ENCODE measurements at regions not wholly inside any gene's neighbourhood (a gene's known extent, or its start where the extent isn't known, plus 50 kb on each side); places are given as distances from the start of the nearest gene placed in this dataset.

GRCh38 chr7:97541188-97541587 is 190.7 kb upstream of the TAC1 start:
- Histone ChIP-seq H3K27ac (no peak overlapping the region), H3K27me3 (no peaks in the 10 kb centered on the region), H3K4me1 (no peaks in the 10 kb centered on the region), H3K9me3 (peaks cover 0 to 30% (median 0%) of the 10 kb centered on the region in 11 donors), H3K4me3 (no peak overlapping the region), H3K36me3 (no peaks in the 10 kb centered on the region)
- no peak for ATAC-seq
- intact Hi-C loops (cut with DNase I) = no loop called here
- 91 to 92% methylated on average over 14 of the region's 14 CpGs for WGBS, 2 donors
- DNase-seq = no peak
- TF ChIP-seq CTCF (IDR thresholded peaks at IDR 0.05) = no peak

GRCh38 chr7:97555857-97556421 is 175.9 kb upstream of the TAC1 start:
- Histone ChIP-seq H3K4me1 (no peaks in the 10 kb centered on the region), H3K4me3 (no peak overlapping the region), H3K27me3 (no peaks in the 10 kb centered on the region), H3K36me3 (no peaks in the 10 kb centered on the region), H3K9me3 (peaks cover 0 to 26% (median 4%) of the 10 kb centered on the region in 11 donors), H3K27ac (no peak overlapping the region)
- TF ChIP-seq CTCF (IDR thresholded peaks at IDR 0.05) = no peak
- DNase-seq (no peak), ATAC-seq (no peak)
- intact Hi-C loops (cut with DNase I) = no loop called here
- WGBS, 2 donors = 81 to 89% methylated on average over 8 of the region's 8 CpGs

GRCh38 chr7:97565665-97566064 is 166.2 kb upstream of the TAC1 start:
- H3K4me1 ChIP-seq = no peaks in the 10 kb centered on the region

GRCh38 chr7:97573065-97573464 is 158.8 kb upstream of the TAC1 start:
- ATAC-seq = no peak
- no peak for DNase-seq
- no peaks in the 10 kb centered on the region for H3K27me3 ChIP-seq
- no peaks in the 10 kb centered on the region for H3K4me1 ChIP-seq
- intact Hi-C loops (cut with DNase I) = no loop called here
- H3K36me3 ChIP-seq = no peaks in the 10 kb centered on the region
- no peak for TF ChIP-seq CTCF (IDR thresholded peaks at IDR 0.05)
- no peaks in the 10 kb centered on the region for H3K9me3 ChIP-seq
- H3K27ac ChIP-seq = no peak overlapping the region
- H3K4me3 ChIP-seq = no peak overlapping the region
- WGBS, 2 donors = 81 to 84% methylated on average over 2 of the region's 2 CpGs

More at GRCh38 chr7:97565665-97566064, 166.2 kb upstream of the TAC1 start:
- H3K27me3 ChIP-seq = no peaks in the 10 kb centered on the region
- no peak for TF ChIP-seq CTCF (IDR thresholded peaks at IDR 0.05)
- DNase-seq (no peak), ATAC-seq (no peak)
- H3K36me3 ChIP-seq = no peaks in the 10 kb centered on the region
- no peak overlapping the region for H3K4me3 ChIP-seq
- peaks cover 0 to 33% (median 5%) of the 10 kb centered on the region in 11 donors for H3K9me3 ChIP-seq
- no peak overlapping the region for H3K27ac ChIP-seq
- 92 to 94% methylated on average over 4 of the region's 4 CpGs for WGBS, 2 donors
- intact Hi-C loops (cut with DNase I) = no loop called here
